ENCODE measurements at regions not wholly inside any gene's neighbourhood (a gene's known extent, or its start where the extent isn't known, plus 50 kb on each side); places are given as distances from the start of the nearest gene placed in this dataset.

DNA sequence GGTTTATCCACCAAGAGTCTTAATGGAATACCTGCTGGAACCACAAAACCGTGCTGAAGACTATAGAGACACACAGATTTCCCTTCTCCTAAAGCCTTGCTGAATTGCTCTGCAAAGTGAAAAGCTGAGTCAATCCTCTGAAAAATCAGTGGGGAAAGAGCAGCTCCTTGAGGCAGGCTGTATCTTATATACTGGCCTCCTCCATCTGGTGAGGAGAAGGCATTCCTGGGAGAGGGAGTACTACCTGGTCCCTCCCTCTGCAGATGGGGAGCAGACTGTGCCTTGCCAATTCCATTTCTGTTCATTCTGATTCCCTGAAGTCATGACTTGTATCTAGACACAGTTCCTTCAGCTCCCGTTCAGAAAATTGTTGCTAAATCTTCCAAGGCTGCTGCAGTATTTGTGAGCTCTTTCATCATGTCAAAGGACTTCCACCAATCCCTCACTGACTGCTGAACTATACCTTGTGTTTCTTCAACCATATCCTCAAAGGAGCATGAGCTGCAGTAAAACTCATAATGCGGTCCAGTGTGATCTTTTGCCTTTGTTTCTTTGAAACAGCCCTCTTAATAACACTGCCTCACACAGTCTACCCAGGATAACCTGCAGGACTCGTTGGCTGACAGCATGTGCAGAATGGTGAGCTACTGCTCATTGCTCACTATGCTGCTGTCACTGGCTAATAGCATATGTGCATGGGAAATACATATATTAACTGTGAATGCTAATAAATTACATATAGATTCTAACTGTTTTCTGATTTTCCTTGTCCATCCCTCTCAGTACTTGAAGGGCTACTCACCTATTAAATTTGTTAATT lies 84.5 kb downstream of the FOXD1 start:
- intact Hi-C loops (cut with micrococcal nuclease), result no loop called here
- no peaks in the 10 kb centered on the region for H3K4me1 ChIP-seq (ENCODE audit: control insufficient read depth, insufficient read depth, low read length)
- H3K27me3 ChIP-seq (ENCODE audit: control insufficient read depth, insufficient read depth, low read length), result no peaks in the 10 kb centered on the region
- no peaks in the 10 kb centered on the region for H3K36me3 Mint-ChIP-seq
- 82% methylated on average over 3 of the region's 4 CpGs for WGBS (ENCODE audit: insufficient coverage)
- H3K27ac Mint-ChIP-seq, result no peak overlapping the region
- no peaks in the 10 kb centered on the region for H3K4me1 Mint-ChIP-seq
- TF ChIP-seq, protein P1, sequence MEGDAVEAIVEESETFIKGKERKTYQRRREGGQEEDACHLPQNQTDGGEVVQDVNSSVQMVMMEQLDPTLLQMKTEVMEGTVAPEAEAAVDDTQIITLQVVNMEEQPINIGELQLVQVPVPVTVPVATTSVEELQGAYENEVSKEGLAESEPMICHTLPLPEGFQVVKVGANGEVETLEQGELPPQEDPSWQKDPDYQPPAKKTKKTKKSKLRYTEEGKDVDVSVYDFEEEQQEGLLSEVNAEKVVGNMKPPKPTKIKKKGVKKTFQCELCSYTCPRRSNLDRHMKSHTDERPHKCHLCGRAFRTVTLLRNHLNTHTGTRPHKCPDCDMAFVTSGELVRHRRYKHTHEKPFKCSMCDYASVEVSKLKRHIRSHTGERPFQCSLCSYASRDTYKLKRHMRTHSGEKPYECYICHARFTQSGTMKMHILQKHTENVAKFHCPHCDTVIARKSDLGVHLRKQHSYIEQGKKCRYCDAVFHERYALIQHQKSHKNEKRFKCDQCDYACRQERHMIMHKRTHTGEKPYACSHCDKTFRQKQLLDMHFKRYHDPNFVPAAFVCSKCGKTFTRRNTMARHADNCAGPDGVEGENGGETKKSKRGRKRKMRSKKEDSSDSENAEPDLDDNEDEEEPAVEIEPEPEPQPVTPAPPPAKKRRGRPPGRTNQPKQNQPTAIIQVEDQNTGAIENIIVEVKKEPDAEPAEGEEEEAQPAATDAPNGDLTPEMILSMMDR (IDR thresholded peaks at IDR 0.05), result no peak
- H3K9me3 Mint-ChIP-seq, result no peaks in the 10 kb centered on the region
- no peaks in the 10 kb centered on the region for H3K36me3 ChIP-seq (ENCODE audit: control insufficient read depth, insufficient read depth, low read length)
- no peak overlapping the region for H3K4me3 Mint-ChIP-seq
- DNase-seq, result no peak
- H3K27ac ChIP-seq (ENCODE audit: low read length), result no peak overlapping the region
- no peak for ATAC-seq
- no peaks in the 10 kb centered on the region for H3K9me3 ChIP-seq (ENCODE audit: control insufficient read depth, insufficient read depth, low read length)
- no peak overlapping the region for H3K4me3 ChIP-seq (ENCODE audit: low read length)
- H3K27me3 Mint-ChIP-seq (ENCODE audit: low read depth in 2 of 2), result peaks cover 12 to 25% of the 10 kb centered on the region in 2 donors

DNA sequence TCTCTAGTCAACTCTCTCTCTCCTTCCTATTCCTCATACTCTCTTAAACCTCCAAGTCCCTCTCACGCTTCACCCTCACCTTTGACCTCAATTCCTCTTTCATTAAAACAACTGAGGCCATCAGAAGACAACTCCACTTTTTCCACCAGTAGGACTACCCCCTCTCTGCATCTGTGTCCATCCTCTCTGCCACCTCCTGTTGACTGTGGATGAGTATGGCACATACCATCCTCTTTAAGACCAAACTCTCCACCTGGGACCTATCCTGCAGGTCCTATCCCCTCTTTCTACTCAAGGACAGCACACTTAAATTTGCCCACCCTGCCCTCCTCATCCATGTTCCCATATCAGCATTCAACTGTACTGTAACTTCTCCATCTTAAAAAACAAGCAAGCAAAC lies 89.2 kb downstream of the FOXD1 start:
- ATAC-seq (no peak), DNase-seq (no peak)
- H3K27ac ChIP-seq (ENCODE audit: low read length), result no peak overlapping the region
- Mint-ChIP-seq H3K4me3 (no peak overlapping the region), H3K27me3 (ENCODE audit: low read depth in 2 of 2) (peaks cover 22 to 32% of the 10 kb centered on the region in 2 donors), H3K27ac (no peak overlapping the region), H3K4me1 (no peaks in the 10 kb centered on the region), H3K9me3 (peaks cover 0 to 3% of the 10 kb centered on the region in 2 donors), H3K36me3 (no peaks in the 10 kb centered on the region)
- intact Hi-C loops (cut with micrococcal nuclease), result no loop called here
- no peak overlapping the region for H3K4me3 ChIP-seq (ENCODE audit: low read length)
- TF ChIP-seq, protein P1 (IDR thresholded peaks at IDR 0.05), result no peak
- H3K36me3 ChIP-seq (ENCODE audit: control insufficient read depth, insufficient read depth, low read length), result no peaks in the 10 kb centered on the region
- no peaks in the 10 kb centered on the region for H3K9me3 ChIP-seq (ENCODE audit: control insufficient read depth, insufficient read depth, low read length)
- H3K27me3 ChIP-seq (ENCODE audit: control insufficient read depth, insufficient read depth, low read length), result no peaks in the 10 kb centered on the region
- 80% methylated on average over 1 of the region's 1 CpG for WGBS (ENCODE audit: insufficient coverage)
- no peaks in the 10 kb centered on the region for H3K4me1 ChIP-seq (ENCODE audit: control insufficient read depth, insufficient read depth, low read length)

DNA sequence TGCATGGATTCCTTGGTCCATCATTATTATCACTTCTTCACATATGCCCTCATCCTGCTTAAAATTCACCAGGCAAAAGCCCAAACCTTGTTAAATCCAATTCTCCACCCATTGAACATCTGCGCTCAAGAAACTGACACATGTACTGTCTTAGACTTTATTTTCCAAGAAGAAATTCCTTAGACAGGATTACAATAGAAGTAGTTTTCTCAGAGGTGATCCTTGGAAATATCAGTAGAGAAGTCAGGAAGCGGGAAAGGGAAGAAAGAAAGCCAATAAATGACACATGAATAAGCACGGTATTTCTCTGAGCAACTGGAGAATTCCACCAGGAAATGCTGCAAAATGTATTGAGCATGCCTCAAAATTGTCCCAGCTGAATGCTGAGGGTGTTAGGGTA lies 90.2 kb downstream of the FOXD1 start:
- Histone ChIP-seq H3K9me3 (ENCODE audit: control insufficient read depth, insufficient read depth, low read length) (no peaks in the 10 kb centered on the region), H3K4me1 (ENCODE audit: control insufficient read depth, insufficient read depth, low read length) (no peaks in the 10 kb centered on the region), H3K4me3 (ENCODE audit: low read length) (no peak overlapping the region), H3K36me3 (ENCODE audit: control insufficient read depth, insufficient read depth, low read length) (no peaks in the 10 kb centered on the region), H3K27me3 (ENCODE audit: control insufficient read depth, insufficient read depth, low read length) (no peaks in the 10 kb centered on the region), H3K27ac (ENCODE audit: low read length) (no peak overlapping the region)
- 92% methylated on average over 3 of the region's 3 CpGs for WGBS (ENCODE audit: insufficient coverage)
- H3K4me1 Mint-ChIP-seq, result no peaks in the 10 kb centered on the region
- no peak for DNase-seq
- intact Hi-C loops (cut with micrococcal nuclease), result no loop called here
- no peaks in the 10 kb centered on the region for H3K36me3 Mint-ChIP-seq
- TF ChIP-seq, protein P1 (IDR thresholded peaks at IDR 0.05), result no peak
- no peak overlapping the region for H3K27ac Mint-ChIP-seq
- H3K27me3 Mint-ChIP-seq (ENCODE audit: low read depth in 2 of 2), result peaks cover 22 to 32% of the 10 kb centered on the region in 2 donors
- peaks cover 0 to 3% of the 10 kb centered on the region in 2 donors for H3K9me3 Mint-ChIP-seq
- no peak overlapping the region for H3K4me3 Mint-ChIP-seq
- no peak for ATAC-seq

DNA sequence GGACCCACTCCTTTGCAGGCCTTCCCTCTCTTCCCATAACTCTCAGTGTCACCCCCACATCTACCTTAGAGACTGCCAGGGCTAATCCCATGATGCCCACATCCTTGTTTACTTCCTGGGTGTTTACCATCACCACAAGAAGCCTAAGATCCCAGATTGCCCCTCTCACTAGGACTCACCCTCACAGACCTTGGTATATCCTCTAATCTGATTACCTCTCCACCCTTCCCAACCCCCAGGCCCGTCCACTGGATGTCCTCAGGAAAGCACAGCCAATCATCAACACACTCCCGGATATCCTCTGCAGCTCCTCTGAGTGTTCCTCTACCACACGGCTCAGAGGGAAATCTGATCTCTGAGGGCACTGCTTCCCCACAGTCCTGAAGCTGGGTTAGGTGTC lies 91.0 kb downstream of the FOXD1 start:
- Mint-ChIP-seq H3K4me1 (no peaks in the 10 kb centered on the region), H3K36me3 (no peaks in the 10 kb centered on the region), H3K4me3 (no peak overlapping the region), H3K9me3 (peaks cover 0 to 3% of the 10 kb centered on the region in 2 donors), H3K27me3 (ENCODE audit: low read depth in 2 of 2) (peaks cover 23 to 28% of the 10 kb centered on the region in 2 donors), H3K27ac (no peak overlapping the region)
- H3K36me3 ChIP-seq (ENCODE audit: control insufficient read depth, insufficient read depth, low read length), result no peaks in the 10 kb centered on the region
- no peaks in the 10 kb centered on the region for H3K4me1 ChIP-seq (ENCODE audit: control insufficient read depth, insufficient read depth, low read length)
- 57% methylated on average over 3 of the region's 3 CpGs for WGBS (ENCODE audit: insufficient coverage)
- intact Hi-C loops (cut with micrococcal nuclease), result no loop called here
- TF ChIP-seq, protein P1 (IDR thresholded peaks at IDR 0.05), result no peak
- no peaks in the 10 kb centered on the region for H3K9me3 ChIP-seq (ENCODE audit: control insufficient read depth, insufficient read depth, low read length)
- no peak for ATAC-seq
- no peak for DNase-seq
- H3K27me3 ChIP-seq (ENCODE audit: control insufficient read depth, insufficient read depth, low read length), result no peaks in the 10 kb centered on the region
- no peak overlapping the region for H3K4me3 ChIP-seq (ENCODE audit: low read length)
- no peak overlapping the region for H3K27ac ChIP-seq (ENCODE audit: low read length)
